ENCODE measurements at regions not wholly inside any gene's neighbourhood (a gene's known extent, or its start where the extent isn't known, plus 50 kb on each side); places are given as distances from the start of the nearest gene placed in this dataset.

- DNase-seq (ENCODE audit: low spot score in 2 of 2) = no peak
- in situ Hi-C loops (cut with MboI; ENCODE audit: low sequenced_read_pairs) = no loop called here
- no peaks in the 10 kb centered on the region for H3K4me1 ChIP-seq
- H3K36me3 ChIP-seq (replicated peaks) = no peaks in the 10 kb centered on the region
- no peak overlapping the region for H3K4me3 ChIP-seq
- no peaks in the 10 kb centered on the region for H3K9me3 ChIP-seq
- H3K27me3 ChIP-seq (ENCODE audit: low read depth) = no peaks in the 10 kb centered on the region
These were observed 247.4 kb downstream of the ARRDC4 start for GRCh38 chr15:98207928-98208327.

GRCh38 chr15:98213346-98213979 is 253.0 kb downstream of the ARRDC4 start:
- Histone ChIP-seq H3K4me1 (no peaks in the 10 kb centered on the region), H3K36me3 (replicated peaks) (no peaks in the 10 kb centered on the region), H3K27me3 (ENCODE audit: low read depth) (no peaks in the 10 kb centered on the region), H3K9me3 (no peaks in the 10 kb centered on the region), H3K4me3 (no peak overlapping the region)
- DNase-seq (ENCODE audit: low spot score in 2 of 2) = no peak
- in situ Hi-C loops (cut with MboI; ENCODE audit: low sequenced_read_pairs) = no loop called here

- in situ Hi-C loops (cut with MboI; ENCODE audit: low sequenced_read_pairs) = no loop called here
- no peak for DNase-seq (ENCODE audit: low spot score in 2 of 2)
- Histone ChIP-seq H3K4me3 (no peak overlapping the region), H3K9me3 (no peaks in the 10 kb centered on the region), H3K4me1 (no peaks in the 10 kb centered on the region), H3K27me3 (ENCODE audit: low read depth) (no peaks in the 10 kb centered on the region), H3K36me3 (replicated peaks) (no peaks in the 10 kb centered on the region)
These were observed 255.7 kb downstream of the ARRDC4 start for GRCh38 chr15:98216166-98216565.

- H3K36me3 ChIP-seq (replicated peaks) = no peaks in the 10 kb centered on the region
- H3K4me3 ChIP-seq = no peak overlapping the region
- H3K9me3 ChIP-seq = no peaks in the 10 kb centered on the region
- in situ Hi-C loops (cut with MboI; ENCODE audit: low sequenced_read_pairs) = no loop called here
- no peak for DNase-seq (ENCODE audit: low spot score in 2 of 2)
- H3K4me1 ChIP-seq = no peaks in the 10 kb centered on the region
- H3K27me3 ChIP-seq (ENCODE audit: low read depth) = no peaks in the 10 kb centered on the region
These were observed 256.9 kb downstream of the ARRDC4 start for GRCh38 chr15:98217356-98217755.

GRCh38 chr15:98221144-98221543 is 260.6 kb downstream of the ARRDC4 start:
- no peaks in the 10 kb centered on the region for H3K27me3 ChIP-seq (ENCODE audit: low read depth)
- no peaks in the 10 kb centered on the region for H3K4me1 ChIP-seq
- no peak for DNase-seq (ENCODE audit: low spot score in 2 of 2)
- H3K9me3 ChIP-seq = no peaks in the 10 kb centered on the region
- in situ Hi-C loops (cut with MboI; ENCODE audit: low sequenced_read_pairs) = no loop called here
- H3K36me3 ChIP-seq (replicated peaks) = no peaks in the 10 kb centered on the region
- no peak overlapping the region for H3K4me3 ChIP-seq

GRCh38 chr15:98221577-98221976 is 261.1 kb downstream of the ARRDC4 start:
- no peak for DNase-seq (ENCODE audit: low spot score in 2 of 2)
- H3K4me3 ChIP-seq = no peak overlapping the region
- no peaks in the 10 kb centered on the region for H3K9me3 ChIP-seq
- H3K27me3 ChIP-seq (ENCODE audit: low read depth) = no peaks in the 10 kb centered on the region
- no peaks in the 10 kb centered on the region for H3K4me1 ChIP-seq
- no peaks in the 10 kb centered on the region for H3K36me3 ChIP-seq (replicated peaks)
- in situ Hi-C loops (cut with MboI; ENCODE audit: low sequenced_read_pairs) = no loop called here

GRCh38 chr15:98226149-98226548 is 265.6 kb downstream of the ARRDC4 start:
- no peak for DNase-seq (ENCODE audit: low spot score in 2 of 2)

GRCh38 chr15:98226578-98226977 is 266.1 kb downstream of the ARRDC4 start:
- in situ Hi-C loops (cut with MboI; ENCODE audit: low sequenced_read_pairs) = no loop called here
- Histone ChIP-seq H3K36me3 (replicated peaks) (no peaks in the 10 kb centered on the region), H3K4me1 (no peaks in the 10 kb centered on the region), H3K9me3 (no peaks in the 10 kb centered on the region), H3K4me3 (no peak overlapping the region), H3K27me3 (ENCODE audit: low read depth) (no peaks in the 10 kb centered on the region)
- DNase-seq (ENCODE audit: low spot score in 2 of 2) = no peak

More at GRCh38 chr15:98226149-98226548, 265.6 kb downstream of the ARRDC4 start:
- in situ Hi-C loops (cut with MboI; ENCODE audit: low sequenced_read_pairs) = no loop called here
- Histone ChIP-seq H3K36me3 (replicated peaks) (no peaks in the 10 kb centered on the region), H3K27me3 (ENCODE audit: low read depth) (no peaks in the 10 kb centered on the region), H3K4me1 (no peaks in the 10 kb centered on the region), H3K4me3 (no peak overlapping the region), H3K9me3 (no peaks in the 10 kb centered on the region)

GRCh38 chr15:98228846-98229245 is 268.3 kb downstream of the ARRDC4 start:
- in situ Hi-C loops (cut with MboI; ENCODE audit: low sequenced_read_pairs) = no loop called here
- no peak for DNase-seq (ENCODE audit: low spot score in 2 of 2)
- no peaks in the 10 kb centered on the region for H3K36me3 ChIP-seq (replicated peaks)

GRCh38 chr15:98230975-98231374 is 270.5 kb downstream of the ARRDC4 start:
- DNase-seq (ENCODE audit: low spot score in 2 of 2) = no peak
- no peak overlapping the region for H3K4me3 ChIP-seq
- H3K36me3 ChIP-seq (replicated peaks) = no peaks in the 10 kb centered on the region
- H3K4me1 ChIP-seq = no peaks in the 10 kb centered on the region
- H3K27me3 ChIP-seq (ENCODE audit: low read depth) = no peaks in the 10 kb centered on the region
- H3K9me3 ChIP-seq = no peaks in the 10 kb centered on the region
- in situ Hi-C loops (cut with MboI; ENCODE audit: low sequenced_read_pairs) = no loop called here

More at GRCh38 chr15:98228846-98229245, 268.3 kb downstream of the ARRDC4 start:
- H3K4me3 ChIP-seq = no peak overlapping the region
- no peaks in the 10 kb centered on the region for H3K4me1 ChIP-seq
- no peaks in the 10 kb centered on the region for H3K27me3 ChIP-seq (ENCODE audit: low read depth)
- H3K9me3 ChIP-seq = no peaks in the 10 kb centered on the region

- DNase-seq (ENCODE audit: low spot score in 2 of 2) = no peak
- Histone ChIP-seq H3K27me3 (ENCODE audit: low read depth) (no peaks in the 10 kb centered on the region), H3K36me3 (replicated peaks) (no peaks in the 10 kb centered on the region), H3K4me1 (no peaks in the 10 kb centered on the region), H3K9me3 (no peaks in the 10 kb centered on the region), H3K4me3 (no peak overlapping the region)
- in situ Hi-C loops (cut with MboI; ENCODE audit: low sequenced_read_pairs) = no loop called here
These were observed 271.4 kb downstream of the ARRDC4 start for GRCh38 chr15:98231696-98232440.

GRCh38 chr15:98232761-98233160 is 272.3 kb downstream of the ARRDC4 start:
- H3K4me1 ChIP-seq = no peaks in the 10 kb centered on the region
- H3K27me3 ChIP-seq (ENCODE audit: low read depth) = no peaks in the 10 kb centered on the region
- H3K4me3 ChIP-seq = no peak overlapping the region
- H3K9me3 ChIP-seq = no peaks in the 10 kb centered on the region
- in situ Hi-C loops (cut with MboI; ENCODE audit: low sequenced_read_pairs) = no loop called here
- no peaks in the 10 kb centered on the region for H3K36me3 ChIP-seq (replicated peaks)
- no peak for DNase-seq (ENCODE audit: low spot score in 2 of 2)

GRCh38 chr15:98233873-98234272 is 273.4 kb downstream of the ARRDC4 start:
- no peaks in the 10 kb centered on the region for H3K9me3 ChIP-seq
- H3K27me3 ChIP-seq (ENCODE audit: low read depth) = no peaks in the 10 kb centered on the region
- no peak for DNase-seq (ENCODE audit: low spot score in 2 of 2)
- no peaks in the 10 kb centered on the region for H3K36me3 ChIP-seq (replicated peaks)
- no peaks in the 10 kb centered on the region for H3K4me1 ChIP-seq
- in situ Hi-C loops (cut with MboI; ENCODE audit: low sequenced_read_pairs) = no loop called here
- no peak overlapping the region for H3K4me3 ChIP-seq

- peak in 1 of 2 experiments; percentile 58 for DNase-seq (ENCODE audit: low spot score in 2 of 2)
- no peaks in the 10 kb centered on the region for H3K27me3 ChIP-seq (ENCODE audit: low read depth)
- H3K9me3 ChIP-seq = no peaks in the 10 kb centered on the region
- H3K36me3 ChIP-seq (replicated peaks) = no peaks in the 10 kb centered on the region
- H3K4me1 ChIP-seq = peaks cover 6% of the 10 kb centered on the region
- H3K4me3 ChIP-seq = no peak overlapping the region
- in situ Hi-C loops (cut with MboI; ENCODE audit: low sequenced_read_pairs) = no loop called here
These were observed 279.8 kb downstream of the ARRDC4 start for GRCh38 chr15:98240303-98240702.

Measured in HAP-1 (cell line).